Cardiac fibroblast (primary cell): ENCODE measurements at regions not wholly inside any gene's neighbourhood (a gene's known extent, or its start where the extent isn't known, plus 50 kb on each side); places are given as distances from the start of the nearest gene placed in this dataset.

Experiments
- DNase-seq, 2 donors: peaks; one replicate each; pipeline versions ENCODE4 v3.0.0 to v3.0.0-alpha.2; 2010; ENCODE audit warnings: low read depth in 2 of 2
- H3K4me3 ChIP-seq, 2 donors: replicated peaks in 1 of 2; 1 replicate in 1 of 2; 2 replicates in 1 of 2; pipeline ENCODE4 v1.5.1; 2011; ENCODE audit warnings: low read depth in 2 of 2, low read length in 2 of 2, mild to moderate bottlenecking in 2 of 2, moderate library complexity in 1 of 2
- TF ChIP-seq, protein P1 (sequence below): IDR thresholded peaks from one replicate; pipeline ENCODE4 v1.5.1; 2011; ENCODE audit warnings: low read depth, mild to moderate bottlenecking, low read length, inconsistent platforms

DNA sequence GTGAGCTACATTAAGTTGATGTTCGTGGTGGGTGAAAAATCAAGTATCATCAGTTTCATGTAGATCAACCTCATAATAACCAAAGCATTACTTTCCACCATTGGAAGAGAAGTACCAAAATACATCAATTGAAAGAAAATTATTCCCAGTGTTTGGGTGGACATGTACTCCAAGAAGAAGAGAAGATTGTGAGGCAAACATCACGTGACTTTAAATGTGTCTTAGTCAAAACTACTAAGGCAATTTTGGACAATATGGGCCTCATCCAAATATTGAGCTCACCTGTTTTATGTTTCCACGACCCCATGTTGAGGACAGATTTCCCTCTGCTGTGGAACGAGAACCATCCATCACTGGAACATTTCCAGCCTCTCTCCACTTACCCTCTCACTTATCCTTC, 303.0 kb upstream of the LMCD1 start:
- no peak overlapping the region for H3K4me3 ChIP-seq
- no peak for DNase-seq
- TF ChIP-seq, protein P1, sequence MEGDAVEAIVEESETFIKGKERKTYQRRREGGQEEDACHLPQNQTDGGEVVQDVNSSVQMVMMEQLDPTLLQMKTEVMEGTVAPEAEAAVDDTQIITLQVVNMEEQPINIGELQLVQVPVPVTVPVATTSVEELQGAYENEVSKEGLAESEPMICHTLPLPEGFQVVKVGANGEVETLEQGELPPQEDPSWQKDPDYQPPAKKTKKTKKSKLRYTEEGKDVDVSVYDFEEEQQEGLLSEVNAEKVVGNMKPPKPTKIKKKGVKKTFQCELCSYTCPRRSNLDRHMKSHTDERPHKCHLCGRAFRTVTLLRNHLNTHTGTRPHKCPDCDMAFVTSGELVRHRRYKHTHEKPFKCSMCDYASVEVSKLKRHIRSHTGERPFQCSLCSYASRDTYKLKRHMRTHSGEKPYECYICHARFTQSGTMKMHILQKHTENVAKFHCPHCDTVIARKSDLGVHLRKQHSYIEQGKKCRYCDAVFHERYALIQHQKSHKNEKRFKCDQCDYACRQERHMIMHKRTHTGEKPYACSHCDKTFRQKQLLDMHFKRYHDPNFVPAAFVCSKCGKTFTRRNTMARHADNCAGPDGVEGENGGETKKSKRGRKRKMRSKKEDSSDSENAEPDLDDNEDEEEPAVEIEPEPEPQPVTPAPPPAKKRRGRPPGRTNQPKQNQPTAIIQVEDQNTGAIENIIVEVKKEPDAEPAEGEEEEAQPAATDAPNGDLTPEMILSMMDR = no peak

- no peak overlapping the region for H3K4me3 ChIP-seq
- DNase-seq = no peak
- TF ChIP-seq, protein P1 = no peak
These were observed 300.6 kb upstream of the LMCD1 start for GRCh38 chr3:8200996-8201395.

DNA sequence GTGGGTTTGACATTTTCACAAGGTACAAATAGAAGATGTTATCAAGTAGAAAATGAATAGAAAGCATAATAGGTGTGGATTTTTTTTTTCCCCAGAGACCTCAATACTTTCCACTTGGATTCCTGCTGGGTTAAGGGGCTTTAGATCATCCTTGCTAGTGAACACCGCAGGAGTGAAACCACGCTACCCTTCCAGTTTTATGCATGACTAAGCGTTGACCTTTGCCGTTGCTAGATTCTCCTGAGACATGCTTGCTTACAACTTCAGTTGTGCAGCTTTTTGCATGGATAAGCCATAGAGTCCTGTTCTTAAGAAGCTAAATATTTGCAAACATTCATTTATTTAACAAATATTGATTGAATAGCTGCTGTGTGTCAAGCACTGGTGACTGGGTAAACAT, 299.7 kb upstream of the LMCD1 start:
- TF ChIP-seq, protein P1 = no peak
- no peak overlapping the region for H3K4me3 ChIP-seq
- DNase-seq = peak; percentile 31 to 45

DNA sequence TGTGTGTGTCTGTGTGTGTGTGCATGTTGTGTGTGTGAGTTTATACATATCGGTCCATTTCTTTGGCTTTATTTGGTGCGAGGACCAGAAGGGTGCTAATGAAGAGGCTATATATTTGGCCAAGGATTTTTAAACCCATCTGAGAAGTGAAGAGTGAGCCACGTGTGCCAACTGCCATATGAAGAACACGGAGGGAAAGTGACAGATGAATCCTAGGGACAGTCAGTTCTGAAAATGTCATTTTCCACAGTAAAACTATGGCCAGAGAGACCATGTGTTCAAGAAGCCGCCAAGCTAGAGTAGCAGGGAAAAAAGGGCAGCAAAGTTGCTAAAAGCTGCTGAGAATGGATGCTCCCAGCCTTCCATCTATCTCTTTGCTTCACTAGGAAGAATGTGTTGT, 297.3 kb upstream of the LMCD1 start:
- TF ChIP-seq, protein P1 = no peak
- no peak overlapping the region for H3K4me3 ChIP-seq
- DNase-seq = no peak

GRCh38 chr3:8204853-8205650, 296.6 kb upstream of the LMCD1 start:
- H3K4me3 ChIP-seq = no peak overlapping the region
- peak; percentile 3 to 18 for DNase-seq
- TF ChIP-seq, protein P1 = no peak

DNA sequence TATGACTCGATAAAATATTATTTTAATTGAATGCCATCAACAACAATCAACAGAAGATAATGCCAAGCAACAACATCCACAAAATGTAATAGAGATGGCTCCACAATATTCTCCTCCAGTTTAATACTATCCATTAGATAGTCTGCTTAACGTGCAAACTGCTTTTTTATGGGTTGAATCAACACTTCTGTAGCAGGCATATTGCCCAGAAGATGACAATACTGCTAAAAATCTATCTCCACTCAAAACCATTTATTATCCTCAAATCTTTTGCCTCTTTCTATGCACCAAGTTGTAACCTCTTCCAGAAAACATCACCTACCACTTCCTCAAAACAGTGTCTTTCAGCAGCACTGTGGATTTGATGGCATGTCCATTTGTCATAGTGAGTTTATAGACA, 295.7 kb upstream of the LMCD1 start:
- DNase-seq = no peak
- TF ChIP-seq, protein P1 = no peak
- H3K4me3 ChIP-seq = no peak overlapping the region
